Right atrium auricular region (tissue), 2 donors: ENCODE measurements at regions not wholly inside any gene's neighbourhood (a gene's known extent, or its start where the extent isn't known, plus 50 kb on each side); places are given as distances from the start of the nearest gene placed in this dataset.

Experiments used
- DNase-seq: peaks from one replicate; pipeline ENCODE4 v3.0.0-alpha.2; 2019; ENCODE audit warnings: low spot score
- H3K27ac ChIP-seq, 2 donors: fragments of 200-600 bp; sonication (generic); 1 replicate in 1 of 2; 2 replicates in 1 of 2; pipeline ENCODE4 v1.5.1; 2016 to 2019
- H3K27me3 ChIP-seq, 2 donors: fragments of 200-600 bp; sonication (generic); one replicate each; pipeline versions ENCODE4 v1.5.1 to v1.6.0; 2017 to 2019
- H3K36me3 ChIP-seq: fragments of 200-600 bp; sonication (generic); one replicate; pipeline ENCODE4 v1.5.1; 2016
- H3K4me1 ChIP-seq, 2 donors: fragments of 200-600 bp; sonication (generic); one replicate each; pipeline versions ENCODE4 v1.5.1 to v1.6.0; 2017 to 2019
- H3K4me3 ChIP-seq, 2 donors: fragments of 200-600 bp; sonication (generic); 1 replicate in 1 of 2; 2 replicates in 1 of 2; pipeline ENCODE4 v1.5.1; 2017 to 2019; ENCODE audit warnings: mild to moderate bottlenecking in 1 of 2, moderate library complexity in 1 of 2
- H3K9me3 ChIP-seq, 2 donors: fragments of 200-600 bp; sonication (generic); one replicate each; pipeline ENCODE4 v1.5.1; 2019
- TF ChIP-seq, protein P1 (sequence below), 2 donors: fragments of 200-600 bp; sonication (generic); IDR thresholded peaks; one replicate each; pipeline ENCODE4 v1.5.1; 2019; ENCODE audit warnings: antibody characterized with exemption in 2 of 2

- Histone ChIP-seq H3K9me3 (no peaks in the 10 kb centered on the region), H3K4me1 (no peaks in the 10 kb centered on the region), H3K36me3 (no peaks in the 10 kb centered on the region), H3K27me3 (no peaks in the 10 kb centered on the region), H3K4me3 (no peak overlapping the region), H3K27ac (no peak overlapping the region)
- TF ChIP-seq, protein P1, sequence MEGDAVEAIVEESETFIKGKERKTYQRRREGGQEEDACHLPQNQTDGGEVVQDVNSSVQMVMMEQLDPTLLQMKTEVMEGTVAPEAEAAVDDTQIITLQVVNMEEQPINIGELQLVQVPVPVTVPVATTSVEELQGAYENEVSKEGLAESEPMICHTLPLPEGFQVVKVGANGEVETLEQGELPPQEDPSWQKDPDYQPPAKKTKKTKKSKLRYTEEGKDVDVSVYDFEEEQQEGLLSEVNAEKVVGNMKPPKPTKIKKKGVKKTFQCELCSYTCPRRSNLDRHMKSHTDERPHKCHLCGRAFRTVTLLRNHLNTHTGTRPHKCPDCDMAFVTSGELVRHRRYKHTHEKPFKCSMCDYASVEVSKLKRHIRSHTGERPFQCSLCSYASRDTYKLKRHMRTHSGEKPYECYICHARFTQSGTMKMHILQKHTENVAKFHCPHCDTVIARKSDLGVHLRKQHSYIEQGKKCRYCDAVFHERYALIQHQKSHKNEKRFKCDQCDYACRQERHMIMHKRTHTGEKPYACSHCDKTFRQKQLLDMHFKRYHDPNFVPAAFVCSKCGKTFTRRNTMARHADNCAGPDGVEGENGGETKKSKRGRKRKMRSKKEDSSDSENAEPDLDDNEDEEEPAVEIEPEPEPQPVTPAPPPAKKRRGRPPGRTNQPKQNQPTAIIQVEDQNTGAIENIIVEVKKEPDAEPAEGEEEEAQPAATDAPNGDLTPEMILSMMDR (IDR thresholded peaks at IDR 0.05): no peak
- no peak for DNase-seq
Observed at GRCh38 chr3:18630295-18630694, 205.2 kb upstream of the SATB1 start.

GRCh38 chr3:18625085-18625484 is 199.9 kb upstream of the SATB1 start:
- no peaks in the 10 kb centered on the region for H3K27me3 ChIP-seq
- H3K4me3 ChIP-seq: no peak overlapping the region
- H3K9me3 ChIP-seq: no peaks in the 10 kb centered on the region
- TF ChIP-seq, protein P1 (IDR thresholded peaks at IDR 0.05): no peak
- H3K4me1 ChIP-seq: no peaks in the 10 kb centered on the region
- no peaks in the 10 kb centered on the region for H3K36me3 ChIP-seq
- H3K27ac ChIP-seq: no peak overlapping the region
- DNase-seq: no peak

DNA sequence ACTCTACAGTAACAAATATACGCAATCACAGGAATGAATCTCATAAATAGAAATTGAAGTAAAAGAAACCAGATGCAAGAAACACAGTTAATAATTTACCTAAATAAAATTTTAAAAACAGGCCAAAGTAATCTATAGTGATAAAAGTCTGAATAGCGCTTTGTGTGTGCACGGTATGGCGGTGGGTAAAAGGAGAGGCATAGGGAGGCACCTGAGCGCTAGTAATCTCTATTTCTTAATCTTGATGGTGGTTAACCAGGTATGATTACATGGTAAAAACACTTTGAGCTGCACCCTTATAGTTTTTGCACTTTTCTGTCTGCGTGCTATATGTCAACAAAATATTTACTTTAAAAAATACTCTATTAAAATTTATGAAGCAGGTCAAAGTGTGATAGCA is 198.1 kb upstream of the SATB1 start:
- TF ChIP-seq, protein P1 (IDR thresholded peaks at IDR 0.05): no peak
- Histone ChIP-seq H3K4me1 (no peaks in the 10 kb centered on the region), H3K4me3 (no peak overlapping the region), H3K27ac (no peak overlapping the region), H3K9me3 (no peaks in the 10 kb centered on the region), H3K36me3 (no peaks in the 10 kb centered on the region), H3K27me3 (no peaks in the 10 kb centered on the region)
- DNase-seq: no peak

DNA sequence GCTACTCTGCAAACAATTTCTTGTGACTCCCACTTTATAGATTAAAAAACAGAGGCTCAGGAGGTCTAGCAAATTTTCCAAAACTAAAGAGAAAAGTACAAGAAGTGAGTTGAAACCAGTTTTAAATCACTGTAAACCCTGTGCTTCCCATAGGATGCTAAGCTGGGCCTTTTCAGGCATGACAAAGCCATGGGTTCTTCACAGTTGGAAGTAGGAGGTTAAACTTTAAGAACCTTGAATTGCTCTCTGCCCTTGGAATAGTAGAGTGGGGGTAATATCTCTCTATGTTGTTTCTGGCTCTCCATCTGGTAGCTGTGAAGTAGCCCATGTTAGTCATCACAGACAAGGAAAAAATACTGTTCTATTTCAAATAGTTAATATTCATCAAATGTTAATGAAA is 193.6 kb upstream of the SATB1 start:
- Histone ChIP-seq H3K27me3 (no peaks in the 10 kb centered on the region), H3K4me3 (no peak overlapping the region), H3K9me3 (no peaks in the 10 kb centered on the region), H3K4me1 (no peaks in the 10 kb centered on the region), H3K36me3 (no peaks in the 10 kb centered on the region), H3K27ac (no peak overlapping the region)
- TF ChIP-seq, protein P1 (IDR thresholded peaks at IDR 0.05): no peak
- DNase-seq: no peak

- Histone ChIP-seq H3K36me3 (no peaks in the 10 kb centered on the region), H3K4me3 (no peak overlapping the region), H3K27ac (no peak overlapping the region), H3K27me3 (no peaks in the 10 kb centered on the region), H3K9me3 (peaks cover 0 to 9% of the 10 kb centered on the region in 2 donors), H3K4me1 (no peaks in the 10 kb centered on the region)
- DNase-seq: no peak
- TF ChIP-seq, protein P1 (IDR thresholded peaks at IDR 0.05): no peak
Observed at GRCh38 chr3:18611991-18612390, 186.9 kb upstream of the SATB1 start.

DNA sequence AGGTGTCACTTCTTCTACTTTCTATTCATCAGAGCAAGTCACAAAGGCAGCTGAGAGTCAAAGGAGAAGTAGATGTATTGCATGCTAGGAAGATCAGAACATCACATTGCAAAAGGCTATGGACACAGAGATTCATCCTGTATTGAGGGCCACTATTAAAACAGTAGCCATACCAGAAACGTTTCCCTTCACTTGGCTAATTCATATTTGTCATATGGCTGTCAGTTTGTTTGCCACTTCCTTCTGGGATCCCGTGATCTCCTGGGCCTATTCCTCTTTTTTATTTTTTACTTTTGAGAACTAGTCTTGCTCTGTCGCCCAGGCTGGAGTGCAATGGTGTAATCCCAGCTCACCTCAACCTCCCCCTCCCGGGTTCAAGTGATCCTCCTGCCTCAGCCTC is 184.0 kb upstream of the SATB1 start:
- no peak for DNase-seq
- TF ChIP-seq, protein P1 (IDR thresholded peaks at IDR 0.05): no peak
- H3K9me3 ChIP-seq: peaks cover 0 to 9% of the 10 kb centered on the region in 2 donors
- H3K36me3 ChIP-seq: no peaks in the 10 kb centered on the region
- H3K27me3 ChIP-seq: no peaks in the 10 kb centered on the region
- no peak overlapping the region for H3K4me3 ChIP-seq
- H3K4me1 ChIP-seq: no peaks in the 10 kb centered on the region
- no peak overlapping the region for H3K27ac ChIP-seq
